CD4-positive, alpha-beta T cell (primary cell): ENCODE measurements at regions not wholly inside any gene's neighbourhood (a gene's known extent, or its start where the extent isn't known, plus 50 kb on each side); places are given as distances from the start of the nearest gene placed in this dataset.

Experiments used
- ATAC-seq: fragments of 200-7000 bp; cut with Tn5 transposase; one replicate; pipeline ENCODE4 v1.10.0; 2022; ENCODE audit warnings: mild to moderate bottlenecking; ENCODE audit not compliant: poor library complexity
- CTCF ChIA-PET: fragments of 350-600 bp; sonication (Branson Sonifier 250); formaldehyde crosslinking; loops from one replicate; lab custom pipeline; 2021; ENCODE audit warnings: antibody characterized with exemption, inconsistent platforms; lab: Charles Lee
- POLR2A ChIA-PET: fragments of 350-600 bp; sonication (Branson Sonifier 250); formaldehyde crosslinking; loops from one replicate; lab custom pipeline; 2021; ENCODE audit warnings: antibody characterized with exemption, inconsistent platforms; lab: Charles Lee
- DNase-seq, 14 experiments: peaks; one replicate each; pipeline ENCODE4 v3.0.0-alpha.2; 2013 to 2020; ENCODE audit warnings: mixed read lengths in 2 of 14
- H3K27ac ChIP-seq, 2 donors: one replicate each; pipeline versions ENCODE4 v1.5.1 to v1.7.0; 2013; ENCODE audit warnings: low read length in 2 of 2, low read depth in 1 of 2, mild to moderate bottlenecking in 1 of 2
- H3K27me3 ChIP-seq, 2 experiments: 1 replicate in 1 of 2; 2 replicates in 1 of 2; pipeline versions ENCODE4 v1.6.1 to v1.7.0; 2013; ENCODE audit warnings: low read length in 2 of 2, control low read depth in 1 of 2, mild to moderate bottlenecking in 1 of 2, moderate library complexity in 1 of 2; ENCODE audit not compliant: insufficient read depth in 2 of 2, control insufficient read depth in 1 of 2
- H3K36me3 ChIP-seq: one replicate; pipeline ENCODE4 v1.6.1; 2013; ENCODE audit warnings: low read length, control low read depth; ENCODE audit not compliant: insufficient read depth
- H3K4me1 ChIP-seq: one replicate; pipeline ENCODE4 v1.6.1; 2013; ENCODE audit warnings: low read length, control low read depth; ENCODE audit not compliant: insufficient read depth
- H3K4me3 ChIP-seq: one replicate; pipeline ENCODE4 v1.5.1; 2013; ENCODE audit warnings: mild to moderate bottlenecking, low read length, moderate library complexity
- H3K9me3 ChIP-seq, 2 experiments: 1 replicate in 1 of 2; 2 replicates in 1 of 2; pipeline versions ENCODE4 v1.6.1 to v1.7.0; 2013; ENCODE audit warnings: low read length in 2 of 2, mild to moderate bottlenecking in 2 of 2, control low read depth in 1 of 2, moderate library complexity in 1 of 2; ENCODE audit not compliant: control insufficient read depth in 1 of 2, insufficient read depth in 1 of 2
- H3K27ac Mint-ChIP-seq: one replicate; pipeline ENCODE4 v1.8.0; 2020; ENCODE audit warnings: mixed read lengths
- H3K27me3 Mint-ChIP-seq: one replicate; pipeline ENCODE4 v1.8.0; 2021; ENCODE audit warnings: mixed read lengths
- H3K36me3 Mint-ChIP-seq: one replicate; pipeline ENCODE4 v1.8.0; 2021; ENCODE audit warnings: low read depth, mixed read lengths
- H3K4me1 Mint-ChIP-seq: one replicate; pipeline ENCODE4 v1.8.0; 2021; ENCODE audit warnings: low read depth, mixed read lengths
- H3K4me3 Mint-ChIP-seq: one replicate; pipeline ENCODE4 v1.8.0; 2020; ENCODE audit warnings: mild to moderate bottlenecking, mixed read lengths
- H3K9me3 Mint-ChIP-seq: one replicate; pipeline ENCODE4 v1.8.0; 2020; ENCODE audit warnings: mixed read lengths
- CTCF ChIP-seq: fragments of 200-600 bp; IDR thresholded peaks from one replicate; pipeline ENCODE4 v1.8.0; 2022; ENCODE audit warnings: antibody characterized with exemption, mild to moderate bottlenecking
- intact Hi-C, 2 experiments: fragments of 100-400 bp; cut with DNase I in 1 of 2; cut with micrococcal nuclease in 1 of 2; formaldehyde crosslinking; loops; one replicate each; pipeline versions ENCODE4 v1.15.1 to v1.9.0; 2023 to 2025; cut with DNase I, micrococcal nuclease

GRCh38 chr6:126807876-126808275 is 310.6 kb upstream of the RSPO3 start:
- H3K27me3 Mint-ChIP-seq: peaks cover 4% of the 10 kb centered on the region
- Histone ChIP-seq H3K36me3 (no peaks in the 10 kb centered on the region), H3K9me3 (no peaks in the 10 kb centered on the region), H3K4me3 (no peak overlapping the region), H3K4me1 (no peaks in the 10 kb centered on the region), H3K27ac (no peak overlapping the region), H3K27me3 (peaks cover 0 to 4% of the 10 kb centered on the region in 2 experiments)
- H3K9me3 Mint-ChIP-seq: no peaks in the 10 kb centered on the region
- intact Hi-C loops: no loop called here
- H3K4me3 Mint-ChIP-seq: no peak overlapping the region
- CTCF ChIA-PET: no interaction called here
- POLR2A ChIA-PET: no interaction called here
- no peak for ATAC-seq
- DNase-seq: no peak
- no peaks in the 10 kb centered on the region for H3K36me3 Mint-ChIP-seq
- no peak overlapping the region for H3K27ac Mint-ChIP-seq
- no peak for TF ChIP-seq CTCF
- H3K4me1 Mint-ChIP-seq: no peaks in the 10 kb centered on the region

GRCh38 chr6:126811321-126811720 is 307.1 kb upstream of the RSPO3 start:
- no peak overlapping the region for H3K4me3 Mint-ChIP-seq
- H3K27ac Mint-ChIP-seq: no peak overlapping the region
- TF ChIP-seq CTCF: no peak
- peaks cover 4% of the 10 kb centered on the region for H3K27me3 Mint-ChIP-seq
- Histone ChIP-seq H3K4me3 (no peak overlapping the region), H3K27me3 (peaks cover 0 to 4% of the 10 kb centered on the region in 2 experiments), H3K9me3 (no peaks in the 10 kb centered on the region), H3K4me1 (no peaks in the 10 kb centered on the region), H3K36me3 (no peaks in the 10 kb centered on the region), H3K27ac (no peak overlapping the region)
- CTCF ChIA-PET: no interaction called here
- no peaks in the 10 kb centered on the region for H3K9me3 Mint-ChIP-seq
- POLR2A ChIA-PET: no interaction called here
- DNase-seq (no peak), ATAC-seq (no peak)
- intact Hi-C loops: no loop called here
- H3K36me3 Mint-ChIP-seq: no peaks in the 10 kb centered on the region
- no peaks in the 10 kb centered on the region for H3K4me1 Mint-ChIP-seq

GRCh38 chr6:126812010-126812409 is 306.5 kb upstream of the RSPO3 start:
- Mint-ChIP-seq H3K4me3 (no peak overlapping the region), H3K4me1 (no peaks in the 10 kb centered on the region), H3K9me3 (no peaks in the 10 kb centered on the region), H3K36me3 (no peaks in the 10 kb centered on the region), H3K27ac (no peak overlapping the region), H3K27me3 (no peaks in the 10 kb centered on the region)
- intact Hi-C loops: no loop called here
- Histone ChIP-seq H3K27me3 (no peaks in the 10 kb centered on the region), H3K27ac (no peak overlapping the region), H3K36me3 (no peaks in the 10 kb centered on the region), H3K4me3 (no peak overlapping the region), H3K9me3 (no peaks in the 10 kb centered on the region), H3K4me1 (no peaks in the 10 kb centered on the region)
- no peak for TF ChIP-seq CTCF
- ChIA-PET CTCF (no interaction called here), POLR2A (no interaction called here)
- ATAC-seq (no peak), DNase-seq (no peak)
